ENCODE measurements at regions not wholly inside any gene's neighbourhood (a gene's known extent, or its start where the extent isn't known, plus 50 kb on each side); places are given as distances from the start of the nearest gene placed in this dataset.

DNA sequence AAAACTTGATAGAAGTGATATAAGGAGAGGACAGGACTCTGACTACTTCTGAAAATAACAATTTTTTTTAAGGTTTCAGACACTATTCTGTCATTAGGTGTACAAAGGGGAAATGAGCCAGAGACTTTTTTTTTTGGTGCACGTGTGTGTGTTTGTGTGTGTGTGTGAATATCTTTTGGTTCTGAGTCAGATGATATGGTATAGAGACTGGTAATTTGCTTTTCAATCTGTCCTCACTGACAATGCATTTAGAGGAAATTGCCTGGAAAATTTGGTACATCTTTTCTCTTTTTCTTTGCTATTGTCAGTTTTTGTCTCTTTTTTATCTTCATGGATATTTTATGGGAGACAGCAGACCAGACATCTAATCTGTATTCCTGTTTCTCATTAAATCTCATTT lies 59.3 kb downstream of the DDIT4L start:
- in situ Hi-C loops (cut with HindIII; ENCODE audit: low sequenced_read_pairs) = no loop called here
- TF ChIP-seq, protein P1, sequence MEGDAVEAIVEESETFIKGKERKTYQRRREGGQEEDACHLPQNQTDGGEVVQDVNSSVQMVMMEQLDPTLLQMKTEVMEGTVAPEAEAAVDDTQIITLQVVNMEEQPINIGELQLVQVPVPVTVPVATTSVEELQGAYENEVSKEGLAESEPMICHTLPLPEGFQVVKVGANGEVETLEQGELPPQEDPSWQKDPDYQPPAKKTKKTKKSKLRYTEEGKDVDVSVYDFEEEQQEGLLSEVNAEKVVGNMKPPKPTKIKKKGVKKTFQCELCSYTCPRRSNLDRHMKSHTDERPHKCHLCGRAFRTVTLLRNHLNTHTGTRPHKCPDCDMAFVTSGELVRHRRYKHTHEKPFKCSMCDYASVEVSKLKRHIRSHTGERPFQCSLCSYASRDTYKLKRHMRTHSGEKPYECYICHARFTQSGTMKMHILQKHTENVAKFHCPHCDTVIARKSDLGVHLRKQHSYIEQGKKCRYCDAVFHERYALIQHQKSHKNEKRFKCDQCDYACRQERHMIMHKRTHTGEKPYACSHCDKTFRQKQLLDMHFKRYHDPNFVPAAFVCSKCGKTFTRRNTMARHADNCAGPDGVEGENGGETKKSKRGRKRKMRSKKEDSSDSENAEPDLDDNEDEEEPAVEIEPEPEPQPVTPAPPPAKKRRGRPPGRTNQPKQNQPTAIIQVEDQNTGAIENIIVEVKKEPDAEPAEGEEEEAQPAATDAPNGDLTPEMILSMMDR (IDR thresholded peaks at IDR 0.05; ENCODE audit: low read depth, low read length) = no peak
- no peak overlapping the region for H3K4me3 ChIP-seq (ENCODE audit: low read depth, low read length)
- no peak for DNase-seq (ENCODE audit: low read depth, low spot score)

DNA sequence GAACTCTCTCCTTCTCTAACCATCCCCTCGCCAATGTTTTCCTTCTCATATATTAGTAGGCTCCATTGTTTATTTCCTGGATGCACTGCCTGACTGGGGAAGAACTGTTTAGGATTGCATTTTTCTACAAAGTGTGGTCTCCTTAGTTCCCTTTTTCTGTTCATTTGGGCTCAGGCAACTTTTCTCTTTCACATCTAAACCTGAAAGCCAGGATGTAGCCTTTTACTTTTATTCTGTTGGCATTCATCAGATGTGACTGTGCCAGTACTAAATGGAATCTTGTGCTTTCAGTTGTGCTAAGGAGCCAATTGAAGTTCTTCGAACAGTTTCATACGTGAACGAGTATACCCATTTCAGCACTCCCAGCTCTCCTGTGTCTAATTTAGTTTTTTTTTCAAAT lies 59.8 kb downstream of the DDIT4L start:
- in situ Hi-C loops (cut with HindIII; ENCODE audit: low sequenced_read_pairs) = no loop called here
- no peak overlapping the region for H3K4me3 ChIP-seq (ENCODE audit: low read depth, low read length)
- DNase-seq (ENCODE audit: low read depth, low spot score) = no peak
- TF ChIP-seq, protein P1 (IDR thresholded peaks at IDR 0.05; ENCODE audit: low read depth, low read length) = no peak

DNA sequence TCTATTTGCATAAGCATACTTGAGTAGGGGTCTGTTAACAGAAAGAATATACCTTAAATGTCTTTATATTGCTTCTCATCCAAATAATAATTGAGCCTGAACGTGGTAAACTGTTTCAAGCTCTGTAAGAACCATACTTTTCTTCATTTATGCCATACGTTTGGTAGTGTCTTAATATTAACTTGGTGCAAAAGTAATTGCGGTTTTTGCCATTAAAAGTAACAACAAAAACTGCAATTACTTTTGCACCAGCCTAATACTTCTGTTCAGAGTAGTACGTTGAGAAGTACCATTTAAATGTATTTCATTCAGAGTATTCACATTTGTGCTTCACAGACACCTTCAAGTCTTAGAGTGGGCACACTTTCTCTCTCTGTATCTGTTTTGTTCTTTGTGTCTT lies 60.5 kb downstream of the DDIT4L start:
- in situ Hi-C loops (cut with HindIII; ENCODE audit: low sequenced_read_pairs) = no loop called here
- no peak overlapping the region for H3K4me3 ChIP-seq (ENCODE audit: low read depth, low read length)
- TF ChIP-seq, protein P1 (IDR thresholded peaks at IDR 0.05; ENCODE audit: low read depth, low read length) = no peak
- DNase-seq (ENCODE audit: low read depth, low spot score) = no peak

DNA sequence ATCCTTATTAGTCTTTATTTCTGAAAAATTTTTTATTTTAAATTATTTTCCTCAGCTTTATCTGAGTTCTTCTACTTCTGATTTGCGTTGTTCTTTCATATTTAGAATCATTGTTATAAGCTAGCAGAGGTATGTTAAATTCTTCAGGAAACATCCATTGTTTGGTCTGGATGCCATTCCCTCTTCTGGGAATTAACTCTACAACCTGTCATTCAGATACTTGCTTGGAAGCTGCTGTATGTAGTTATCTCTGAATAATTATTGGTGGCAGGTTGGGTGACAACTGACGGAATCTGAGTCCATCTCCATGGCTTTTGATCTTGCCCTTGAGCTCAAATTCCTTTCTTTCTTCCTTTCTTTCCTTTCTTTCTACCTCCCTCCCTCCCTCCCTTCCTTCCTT lies 61.9 kb downstream of the DDIT4L start:
- TF ChIP-seq, protein P1 (IDR thresholded peaks at IDR 0.05; ENCODE audit: low read depth, low read length) = no peak
- no peak for DNase-seq (ENCODE audit: low read depth, low spot score)
- H3K4me3 ChIP-seq (ENCODE audit: low read depth, low read length) = no peak overlapping the region
- in situ Hi-C loops (cut with HindIII; ENCODE audit: low sequenced_read_pairs) = no loop called here

DNA sequence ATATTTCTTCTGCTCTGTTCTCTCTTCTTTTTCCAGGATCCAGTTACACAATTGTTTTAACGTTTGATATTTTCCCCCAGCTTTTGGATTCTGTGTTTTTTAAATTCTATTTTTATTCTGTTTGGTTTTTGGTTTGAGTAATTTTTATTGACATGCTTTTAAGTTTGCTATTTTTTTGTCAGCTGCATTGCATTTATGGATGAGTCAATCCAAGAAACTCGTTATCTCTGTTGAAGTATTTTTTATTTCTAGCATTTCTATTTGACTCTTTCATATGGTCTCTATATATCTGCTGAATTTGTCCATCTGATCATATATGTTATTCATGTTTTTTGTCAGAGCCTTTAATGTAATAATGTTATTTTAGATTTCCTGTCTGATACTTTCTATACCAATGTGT lies 65.6 kb downstream of the DDIT4L start:
- TF ChIP-seq, protein P1 (IDR thresholded peaks at IDR 0.05; ENCODE audit: low read depth, low read length) = no peak
- no peak overlapping the region for H3K4me3 ChIP-seq (ENCODE audit: low read depth, low read length)
- in situ Hi-C loops (cut with HindIII; ENCODE audit: low sequenced_read_pairs) = no loop called here
- no peak for DNase-seq (ENCODE audit: low read depth, low spot score)

DNA sequence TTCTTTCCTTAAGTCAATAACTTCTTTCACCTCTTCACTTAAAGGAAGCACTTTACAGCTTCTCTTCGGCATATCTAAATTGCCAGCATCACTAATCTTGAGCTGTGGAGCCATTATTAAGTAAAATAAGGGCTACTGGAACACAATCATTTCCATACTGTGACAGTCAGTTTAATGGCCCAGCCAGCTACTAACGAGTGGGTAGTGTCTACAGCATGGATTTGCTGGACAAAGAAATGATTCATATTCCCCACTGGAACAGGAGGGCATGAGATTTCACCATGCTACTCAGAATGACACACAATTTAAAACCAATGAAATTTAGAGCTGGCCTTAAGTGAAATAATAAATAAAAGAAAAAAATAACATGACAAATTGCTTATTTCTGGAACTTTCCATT lies 72.1 kb downstream of the DDIT4L start:
- H3K4me3 ChIP-seq (ENCODE audit: low read depth, low read length) = no peak overlapping the region
- in situ Hi-C loops (cut with HindIII; ENCODE audit: low sequenced_read_pairs) = no loop called here

More for the DNA sequence above, 72.1 kb downstream of the DDIT4L start:
- no peak for DNase-seq (ENCODE audit: low read depth, low spot score)
- TF ChIP-seq, protein P1 (IDR thresholded peaks at IDR 0.05; ENCODE audit: low read depth, low read length) = no peak

Data from astrocyte of the spinal cord (primary cell).